ENCODE measurements at regions not wholly inside any gene's neighbourhood (a gene's known extent, or its start where the extent isn't known, plus 50 kb on each side); places are given as distances from the start of the nearest gene placed in this dataset.
"Not testable (repeated sequence)": the region's sequence is repeated elsewhere in the genome, so short reads cannot be mapped to it uniquely, and the experiment has no call there.

- Histone ChIP-seq H3K9me2 (no peaks in the 10 kb centered on the region), H3K4me1 (ENCODE audit: control insufficient read depth in 1 of 2, insufficient read depth in 2 of 2, low read depth in 1 of 2, low read length in 1 of 2) (no peaks in the 10 kb centered on the region), H3K9ac (no peak overlapping the region), H4K20me1 (ENCODE audit: insufficient read depth) (no peaks in the 10 kb centered on the region), H2AFZ (ENCODE audit: low read depth) (no peak overlapping the region), H3K79me2 (ENCODE audit: insufficient read depth) (no peaks in the 10 kb centered on the region), H3K27ac (ENCODE audit: low read depth in 2 of 2, low read length in 1 of 2) (no peak overlapping the region), H3K4me3 (ENCODE audit: low read depth in 2 of 2, low read length in 1 of 2) (no peak overlapping the region), H3K27me3 (ENCODE audit: insufficient read depth) (no peaks in the 10 kb centered on the region), H3K9me3 (no peaks in the 10 kb centered on the region), H3F3A (replicated peaks; ENCODE audit: insufficient read depth) (no peaks in the 10 kb centered on the region), H3K36me3 (replicated peaks in 1 of 2; ENCODE audit: control insufficient read depth in 1 of 2, insufficient read depth in 2 of 2, low read length in 1 of 2) (no peaks in the 10 kb centered on the region), H3K4me2 (no peak overlapping the region)
- DNase-seq, result no peak
- POLR2A ChIA-PET, result no interaction called here
- CTCF ChIA-PET, result no interaction called here
- 6% methylated on average over 4 of the region's 4 CpGs for WGBS (ENCODE audit: low lambda C conversion rate)
- TF ChIP-seq MEF2A (IDR thresholded peaks at IDR 0.05; ENCODE audit: borderline replicate concordance, low read depth), result no peak
- no peak for TF ChIP-seq GABPA (IDR thresholded peaks at IDR 0.05; ENCODE audit: low read depth)
- TF ChIP-seq RCOR1 (IDR thresholded peaks at IDR 0.05; ENCODE audit: low read length), result no peak
- TF ChIP-seq TAF1 (IDR thresholded peaks at IDR 0.05; ENCODE audit: borderline replicate concordance, low read depth, low read length), result no peak
- no peak for TF ChIP-seq FOXJ3 (CRISPR knock-in tag; IDR thresholded peaks at IDR 0.05)
- no peak for TF ChIP-seq EP300 (IDR thresholded peaks at IDR 0.05; ENCODE audit: borderline replicate concordance in 1 of 2, low read depth in 1 of 2, low read length in 1 of 2)
- no peak for TF ChIP-seq FOXM1 (IDR thresholded peaks at IDR 0.05; ENCODE audit: low read depth)
- TF ChIP-seq TEAD4 (IDR thresholded peaks at IDR 0.05; ENCODE audit: borderline replicate concordance, insufficient read depth), result no peak
- TF ChIP-seq MXI1 (IDR thresholded peaks at IDR 0.05; ENCODE audit: low read depth, low read length), result no peak
- TF ChIP-seq CHD2 (IDR thresholded peaks at IDR 0.05; ENCODE audit: low read length, partially characterized antibody), result no peak
Measured at GRCh38 chr4:49221209-49221608, 235.1 kb downstream of the CWH43 start.

- H3K4me3 ChIP-seq (ENCODE audit: low read depth in 2 of 2, low read length in 1 of 2); H3K4me1 ChIP-seq (ENCODE audit: control insufficient read depth in 1 of 2, insufficient read depth in 2 of 2, low read depth in 1 of 2, low read length in 1 of 2); H3K9me3 ChIP-seq; H3F3A ChIP-seq (replicated peaks; ENCODE audit: insufficient read depth); H3K27ac ChIP-seq (ENCODE audit: low read depth in 2 of 2, low read length in 1 of 2); H3K79me2 ChIP-seq (ENCODE audit: insufficient read depth); DNase-seq; POLR2A ChIA-PET; H3K27me3 ChIP-seq (ENCODE audit: insufficient read depth); H3K9ac ChIP-seq; H3K36me3 ChIP-seq (replicated peaks in 1 of 2; ENCODE audit: control insufficient read depth in 1 of 2, insufficient read depth in 2 of 2, low read length in 1 of 2); H2AFZ ChIP-seq (ENCODE audit: low read depth); H3K4me2 ChIP-seq; H4K20me1 ChIP-seq (ENCODE audit: insufficient read depth); H3K9me2 ChIP-seq; CTCF ChIA-PET: not testable (repeated sequence)
- 0% methylated on average over 1 of the region's 1 CpG for WGBS (ENCODE audit: low lambda C conversion rate)
Measured at GRCh38 chr4:49222810-49223209, 236.7 kb downstream of the CWH43 start.

GRCh38 chr4:49226216-49226866 is 240.3 kb downstream of the CWH43 start:
- DNase-seq; H3K36me3 ChIP-seq (replicated peaks in 1 of 2; ENCODE audit: control insufficient read depth in 1 of 2, insufficient read depth in 2 of 2, low read length in 1 of 2): not testable (repeated sequence)
- 0% methylated on average over 5 of the region's 6 CpGs for WGBS (ENCODE audit: low lambda C conversion rate)

GRCh38 chr4:49227941-49228340 is 241.9 kb downstream of the CWH43 start:
- POLR2A ChIA-PET; DNase-seq; H3K27ac ChIP-seq (ENCODE audit: low read depth in 2 of 2, low read length in 1 of 2); H4K20me1 ChIP-seq (ENCODE audit: insufficient read depth); H3F3A ChIP-seq (replicated peaks; ENCODE audit: insufficient read depth); H2AFZ ChIP-seq (ENCODE audit: low read depth); H3K4me2 ChIP-seq; H3K9me2 ChIP-seq; CTCF ChIA-PET; H3K9me3 ChIP-seq; H3K4me3 ChIP-seq (ENCODE audit: low read depth in 2 of 2, low read length in 1 of 2); H3K36me3 ChIP-seq (replicated peaks in 1 of 2; ENCODE audit: control insufficient read depth in 1 of 2, insufficient read depth in 2 of 2, low read length in 1 of 2); H3K27me3 ChIP-seq (ENCODE audit: insufficient read depth); H3K9ac ChIP-seq; H3K4me1 ChIP-seq (ENCODE audit: control insufficient read depth in 1 of 2, insufficient read depth in 2 of 2, low read depth in 1 of 2, low read length in 1 of 2); H3K79me2 ChIP-seq (ENCODE audit: insufficient read depth): not testable (repeated sequence)
- 42% methylated on average over 1 of the region's 1 CpG for WGBS (ENCODE audit: low lambda C conversion rate)

More at GRCh38 chr4:49226216-49226866, 240.3 kb downstream of the CWH43 start:
- H3K9me3 ChIP-seq; H3K4me2 ChIP-seq; H3F3A ChIP-seq (replicated peaks; ENCODE audit: insufficient read depth); POLR2A ChIA-PET; H4K20me1 ChIP-seq (ENCODE audit: insufficient read depth); H2AFZ ChIP-seq (ENCODE audit: low read depth); H3K27ac ChIP-seq (ENCODE audit: low read depth in 2 of 2, low read length in 1 of 2); H3K4me3 ChIP-seq (ENCODE audit: low read depth in 2 of 2, low read length in 1 of 2); H3K9ac ChIP-seq; H3K4me1 ChIP-seq (ENCODE audit: control insufficient read depth in 1 of 2, insufficient read depth in 2 of 2, low read depth in 1 of 2, low read length in 1 of 2); CTCF ChIA-PET; H3K27me3 ChIP-seq (ENCODE audit: insufficient read depth); H3K79me2 ChIP-seq (ENCODE audit: insufficient read depth); H3K9me2 ChIP-seq: not testable (repeated sequence)

- H3K4me1 ChIP-seq (ENCODE audit: control insufficient read depth in 1 of 2, insufficient read depth in 2 of 2, low read depth in 1 of 2, low read length in 1 of 2); CTCF ChIA-PET; H4K20me1 ChIP-seq (ENCODE audit: insufficient read depth); H3F3A ChIP-seq (replicated peaks; ENCODE audit: insufficient read depth); H3K9me3 ChIP-seq; H3K27me3 ChIP-seq (ENCODE audit: insufficient read depth); H2AFZ ChIP-seq (ENCODE audit: low read depth); H3K4me3 ChIP-seq (ENCODE audit: low read depth in 2 of 2, low read length in 1 of 2); H3K9me2 ChIP-seq; H3K79me2 ChIP-seq (ENCODE audit: insufficient read depth); H3K9ac ChIP-seq; DNase-seq; H3K36me3 ChIP-seq (replicated peaks in 1 of 2; ENCODE audit: control insufficient read depth in 1 of 2, insufficient read depth in 2 of 2, low read length in 1 of 2); H3K27ac ChIP-seq (ENCODE audit: low read depth in 2 of 2, low read length in 1 of 2); POLR2A ChIA-PET; H3K4me2 ChIP-seq: not testable (repeated sequence)
- WGBS (ENCODE audit: low lambda C conversion rate), result 0% methylated on average over 1 of the region's 1 CpG
Measured at GRCh38 chr4:49229243-49229642, 243.2 kb downstream of the CWH43 start.

All from SK-N-SH (cell line).